Left lobe of liver (tissue), 2 donors: ENCODE measurements at regions not wholly inside any gene's neighbourhood (a gene's known extent, or its start where the extent isn't known, plus 50 kb on each side); places are given as distances from the start of the nearest gene placed in this dataset.

ENCODE experiments used
- ATAC-seq: fragments of 200-7000 bp; cut with Tn5 transposase; one replicate; pipeline ENCODE4 v1.9.1; 2020; ENCODE audit warnings: mild to moderate bottlenecking, moderate library complexity
- DNase-seq: peaks from one replicate; pipeline ENCODE4 v3.0.0-alpha.2; 2020; ENCODE audit warnings: low spot score
- donor health status: DM: no; HTN: no; CAD: no; lungs with moderate emphysema.
- donor health status: DM: no; HTN: yes; CAD: no.

DNA sequence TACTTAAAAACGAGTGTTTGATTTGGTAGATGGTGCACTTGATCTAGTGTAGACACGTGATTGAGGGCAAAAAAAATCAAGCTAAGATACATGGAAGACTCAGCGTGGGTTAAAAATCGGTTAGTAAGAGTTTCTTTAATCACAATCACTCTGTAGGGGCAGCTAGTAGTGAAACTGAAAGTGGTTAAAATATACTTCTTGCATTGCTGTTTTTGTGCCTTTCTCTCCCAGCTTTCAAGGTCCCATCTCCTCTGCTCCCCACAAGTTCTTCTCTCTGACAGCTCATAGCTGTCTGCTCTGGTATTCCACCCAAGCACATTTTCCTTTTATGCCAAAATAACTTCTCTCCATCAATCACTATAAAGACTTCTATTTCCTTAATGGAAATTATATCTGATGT lies 1089.7 kb downstream of the EFNB2 start:
- no peak for ATAC-seq
- DNase-seq, result no peak

DNA sequence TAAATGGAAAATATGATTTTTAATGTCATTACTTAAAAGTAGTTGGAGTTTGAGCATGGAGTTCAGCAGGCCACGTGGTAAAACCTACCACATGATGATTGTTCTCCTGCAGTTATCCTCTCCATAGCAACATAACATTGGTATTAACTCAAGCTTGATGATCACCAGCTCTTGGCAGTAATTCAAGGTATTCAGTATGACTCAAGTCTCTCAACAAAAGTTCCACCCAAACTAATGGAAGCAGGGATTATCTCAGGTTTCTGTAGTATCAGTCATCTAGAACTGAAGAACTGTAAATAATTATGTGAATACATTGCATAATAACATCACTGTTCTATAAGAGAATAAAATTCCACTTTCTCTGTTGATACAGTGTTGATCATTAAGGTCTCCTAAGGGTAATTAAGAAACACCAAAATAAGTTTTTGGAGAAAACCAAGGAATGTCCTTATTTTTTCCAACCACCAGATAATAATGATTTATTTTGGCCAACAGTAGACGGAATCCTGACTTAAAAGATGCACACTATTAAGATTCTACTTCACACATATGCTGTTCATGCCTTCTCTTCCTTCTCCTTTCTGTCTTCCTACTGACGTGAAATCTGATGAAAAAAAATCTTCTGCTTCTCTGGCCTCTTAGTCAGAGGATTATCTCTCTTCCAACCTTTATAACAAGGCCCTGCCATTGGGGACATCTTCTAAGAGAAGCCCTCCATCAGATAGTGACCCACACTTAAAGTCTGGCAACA lies 1092.3 kb downstream of the EFNB2 start:
- DNase-seq (no peak), ATAC-seq (no peak)

DNA sequence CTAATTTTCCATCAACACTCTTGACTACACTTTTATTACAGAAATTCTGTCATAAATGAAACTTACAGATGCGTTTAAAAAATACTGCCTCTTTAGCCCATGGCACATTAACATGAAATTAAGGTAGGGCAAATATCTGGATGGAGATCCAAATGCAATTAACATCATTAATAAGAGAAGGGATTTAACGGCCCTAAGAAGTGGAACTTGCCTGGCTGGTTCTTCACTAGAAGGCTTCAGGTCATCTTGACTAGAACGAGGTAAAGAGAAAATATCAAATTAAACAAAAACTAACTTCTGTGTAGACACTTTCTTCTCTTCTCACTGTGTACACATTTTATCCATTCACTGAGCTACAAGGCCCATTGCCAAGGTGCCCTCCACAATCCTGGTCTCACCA lies 1093.4 kb downstream of the EFNB2 start:
- ATAC-seq, result no peak
- no peak for DNase-seq

DNA sequence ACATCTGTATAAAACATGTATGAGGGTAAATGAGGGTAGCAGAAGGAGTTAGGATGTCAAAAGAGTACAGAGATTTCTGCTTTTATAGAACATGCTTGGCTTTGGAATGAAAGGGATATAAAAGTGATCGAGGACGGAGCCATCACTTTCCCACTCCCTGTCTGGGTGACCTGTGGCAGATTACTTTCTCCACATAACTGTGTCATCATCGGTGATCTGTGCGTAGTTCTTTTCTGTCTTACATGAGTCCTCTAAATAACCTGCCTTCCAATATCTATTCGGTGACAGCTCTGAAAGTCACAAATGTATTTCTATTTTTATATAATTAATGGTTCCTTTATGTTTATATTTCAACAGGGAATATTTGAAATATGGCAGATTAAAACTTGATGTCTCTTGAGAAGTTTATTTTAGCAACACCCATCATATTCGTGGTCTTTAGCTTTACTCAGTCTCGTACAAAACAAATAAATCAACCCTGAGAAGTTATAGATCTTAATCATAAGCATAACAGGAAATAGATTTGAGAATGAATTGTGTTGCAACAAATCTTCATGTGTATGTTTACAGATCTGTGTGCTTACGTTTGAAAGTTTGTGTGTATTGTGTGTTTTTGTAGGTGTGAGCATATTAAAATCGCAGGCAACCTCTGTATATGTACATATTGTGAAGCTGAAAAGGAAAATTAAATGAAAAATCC lies 1094.3 kb downstream of the EFNB2 start:
- no peak for ATAC-seq

DNA sequence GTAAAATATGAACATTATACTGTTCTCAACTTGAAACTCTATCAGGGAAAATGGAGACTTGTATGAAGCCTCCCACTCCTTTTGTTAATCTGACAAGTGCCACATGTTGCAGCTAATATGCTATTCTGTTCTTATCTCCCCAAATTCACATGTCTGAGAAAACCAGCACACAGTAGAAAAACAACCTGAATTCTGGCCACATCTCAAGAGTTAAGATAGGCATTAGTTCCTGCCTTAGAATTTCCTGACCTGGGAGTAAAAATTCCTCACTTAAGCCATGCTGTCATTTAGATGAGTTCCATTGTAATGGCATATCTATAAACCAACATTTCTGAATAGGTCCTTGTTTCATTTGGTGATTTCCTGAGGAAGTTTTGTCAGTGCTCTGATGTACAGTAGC lies 1098.5 kb downstream of the EFNB2 start:
- ATAC-seq, result no peak
- DNase-seq, result no peak

More for the DNA sequence above, 1094.3 kb downstream of the EFNB2 start:
- DNase-seq, result no peak

DNA sequence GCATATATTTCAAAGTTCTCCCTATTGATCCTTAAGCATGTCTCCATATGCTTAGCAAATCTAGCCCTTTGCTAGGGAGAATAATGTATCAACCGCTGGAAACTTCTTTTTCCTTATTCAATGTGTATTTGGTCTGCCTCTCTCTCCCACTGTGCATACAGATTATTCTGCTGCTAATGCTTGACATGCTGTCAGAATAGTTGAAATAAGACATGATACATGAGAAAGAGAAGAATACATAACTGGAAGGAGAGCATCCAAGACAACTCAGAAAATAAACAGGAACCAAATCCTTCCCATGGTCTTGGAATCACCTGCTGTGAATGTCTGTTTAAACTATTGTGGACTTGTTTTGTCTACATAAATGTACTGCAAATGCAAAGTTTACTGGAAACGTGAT lies 1103.0 kb downstream of the EFNB2 start:
- DNase-seq (no peak), ATAC-seq (no peak)

DNA sequence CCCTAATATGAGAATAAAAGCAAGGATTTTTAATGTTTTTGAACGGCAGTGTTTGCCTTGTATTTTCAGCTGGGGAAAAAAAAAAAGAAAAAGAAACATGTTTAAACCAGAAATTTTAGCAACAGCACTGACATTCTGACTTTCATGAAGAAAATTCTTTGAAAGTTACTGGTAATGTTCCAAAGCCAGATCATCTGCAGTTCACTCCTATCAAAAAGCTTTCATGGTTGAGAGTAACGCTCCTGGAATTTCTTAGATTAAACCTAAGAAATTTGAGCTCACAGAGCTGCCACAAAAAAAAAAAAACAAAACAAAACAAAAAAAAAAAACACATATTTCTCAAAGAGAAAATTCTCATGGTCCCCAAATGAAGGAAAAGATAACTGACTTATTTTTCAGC lies 1106.7 kb downstream of the EFNB2 start:
- ATAC-seq (no peak), DNase-seq (no peak)

DNA sequence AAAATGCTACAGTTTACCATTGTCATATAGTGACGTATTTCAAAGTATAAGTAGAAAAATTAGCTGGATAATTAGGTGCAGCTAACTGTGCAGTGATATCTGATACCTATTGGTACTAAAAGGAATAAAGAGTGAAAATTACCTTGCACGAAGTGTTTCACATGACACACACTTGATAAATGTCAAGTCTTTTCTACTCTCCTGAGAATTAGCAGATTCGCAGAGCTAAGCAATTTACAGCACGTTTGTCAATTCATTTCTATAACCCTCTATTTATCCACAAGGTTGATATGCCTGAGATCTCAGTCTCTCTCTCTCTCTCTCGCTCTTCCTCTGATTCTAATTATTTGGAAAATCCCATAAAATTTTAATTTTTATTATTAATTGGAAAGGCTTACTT lies 1109.0 kb downstream of the EFNB2 start:
- ATAC-seq, result no peak
- no peak for DNase-seq

DNA sequence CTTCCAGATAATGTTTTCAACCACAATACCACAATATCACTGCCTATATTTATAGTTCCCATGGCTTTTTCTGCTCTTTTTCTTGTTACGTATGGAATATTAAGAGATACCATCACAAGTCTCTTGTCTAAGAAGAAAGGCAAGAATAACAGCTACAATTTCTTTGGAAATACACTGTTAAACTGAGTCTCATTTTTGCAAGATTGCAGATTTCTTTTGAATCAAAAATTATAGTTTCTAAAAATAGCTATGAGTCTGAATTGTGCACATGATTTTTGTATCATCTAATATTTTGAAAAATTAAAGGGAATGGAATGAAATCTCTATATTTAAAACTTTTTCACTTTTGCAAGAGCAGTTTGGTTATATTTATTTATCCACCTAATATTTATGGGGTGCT lies 1120.8 kb downstream of the EFNB2 start:
- DNase-seq (no peak), ATAC-seq (no peak)

DNA sequence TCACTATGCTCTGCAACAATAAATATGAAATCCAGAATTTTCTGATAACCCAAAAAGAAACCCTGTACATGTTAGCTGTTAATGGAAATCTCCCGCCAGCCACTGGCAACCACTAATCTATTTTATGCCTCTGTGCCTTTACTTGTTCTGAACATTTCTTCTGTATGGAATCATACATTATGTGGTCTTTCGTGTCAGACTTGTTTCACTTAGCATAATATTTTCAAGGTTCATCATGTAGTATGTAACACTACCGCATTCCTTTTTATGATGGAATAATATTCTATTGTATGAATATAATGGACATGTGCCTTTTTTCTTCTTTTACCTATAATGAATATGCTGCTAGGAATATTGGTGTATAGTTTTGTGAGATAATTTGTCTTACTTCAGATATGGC lies 1123.3 kb downstream of the EFNB2 start:
- ATAC-seq (no peak), DNase-seq (no peak)

DNA sequence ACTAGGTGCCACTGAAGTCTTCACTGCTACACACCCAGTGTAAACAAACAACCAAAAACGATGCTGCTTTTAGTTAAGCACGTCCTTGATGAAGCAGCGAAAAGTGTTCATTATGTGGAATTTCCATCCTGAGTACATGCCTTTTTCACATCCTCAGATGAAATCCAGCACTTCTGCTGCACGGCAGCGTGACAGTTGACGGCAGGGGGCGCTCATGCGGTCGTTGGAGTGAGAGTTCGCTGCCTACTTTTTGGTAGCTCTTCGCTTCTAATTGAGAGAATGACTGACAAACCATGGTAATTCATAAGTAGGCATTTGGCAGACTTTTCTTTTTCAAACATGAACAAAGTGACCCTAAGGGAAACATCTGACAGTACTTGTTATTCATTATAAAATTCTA lies 1124.9 kb downstream of the EFNB2 start:
- DNase-seq (peak; percentile 61), ATAC-seq (peak; percentile 76)

DNA sequence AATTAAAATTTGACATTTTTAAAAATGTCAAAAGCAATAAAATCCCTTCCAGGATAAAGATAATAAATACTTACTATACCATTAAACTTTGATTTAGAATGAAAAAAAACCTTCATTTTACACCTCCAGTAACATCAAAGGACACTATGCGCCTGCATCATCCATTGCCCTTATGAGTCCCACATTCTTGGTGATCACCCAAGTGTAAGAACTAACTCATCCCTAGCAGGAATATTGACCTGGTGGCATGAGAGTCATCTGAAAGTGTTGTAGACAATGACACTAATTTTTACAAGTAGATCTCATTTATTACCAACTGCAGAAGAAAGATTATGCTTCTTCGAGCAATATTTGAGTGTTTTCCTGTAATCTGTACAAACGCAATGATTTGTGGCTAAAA lies 1128.9 kb downstream of the EFNB2 start:
- ATAC-seq, result no peak
- no peak for DNase-seq

DNA sequence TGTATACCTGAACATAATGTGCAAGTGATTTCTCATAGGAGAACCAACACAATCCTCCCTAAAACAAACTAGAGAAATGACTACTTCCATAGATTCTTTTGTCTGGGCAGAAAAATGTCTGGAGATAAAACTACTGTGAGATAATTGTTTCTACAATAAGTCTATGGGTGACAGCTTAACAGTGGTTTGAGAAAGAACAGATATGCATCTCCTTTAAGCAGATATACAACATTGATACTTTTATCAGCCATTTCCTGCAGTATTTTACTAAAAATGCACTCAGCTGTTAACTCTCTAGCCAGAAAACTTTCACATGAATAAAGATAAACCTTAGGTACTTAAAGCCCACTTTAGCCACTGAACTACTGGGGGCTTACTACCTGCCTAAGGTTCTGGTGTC lies 1132.4 kb downstream of the EFNB2 start:
- ATAC-seq (no peak), DNase-seq (no peak)

DNA sequence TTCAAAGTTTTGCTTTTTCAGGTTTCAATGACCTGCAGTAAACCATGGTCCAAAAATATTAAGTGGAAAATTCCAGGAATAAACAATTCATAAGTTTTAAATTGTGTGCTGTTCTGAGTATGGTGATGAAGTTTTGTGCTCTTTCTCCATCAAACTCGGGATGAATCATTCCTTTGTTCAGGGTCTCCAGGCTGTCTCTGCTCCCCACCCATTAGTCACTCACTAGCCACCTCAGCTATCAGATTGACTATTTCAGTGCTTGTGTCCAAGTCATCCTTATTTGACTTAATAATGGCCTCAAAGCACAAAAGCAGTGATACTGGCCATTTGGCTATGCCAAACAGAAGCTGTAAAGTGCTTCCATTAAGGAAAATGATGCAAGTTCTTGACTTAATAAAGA lies 1140.4 kb downstream of the EFNB2 start:
- no peak for ATAC-seq
- DNase-seq, result no peak

DNA sequence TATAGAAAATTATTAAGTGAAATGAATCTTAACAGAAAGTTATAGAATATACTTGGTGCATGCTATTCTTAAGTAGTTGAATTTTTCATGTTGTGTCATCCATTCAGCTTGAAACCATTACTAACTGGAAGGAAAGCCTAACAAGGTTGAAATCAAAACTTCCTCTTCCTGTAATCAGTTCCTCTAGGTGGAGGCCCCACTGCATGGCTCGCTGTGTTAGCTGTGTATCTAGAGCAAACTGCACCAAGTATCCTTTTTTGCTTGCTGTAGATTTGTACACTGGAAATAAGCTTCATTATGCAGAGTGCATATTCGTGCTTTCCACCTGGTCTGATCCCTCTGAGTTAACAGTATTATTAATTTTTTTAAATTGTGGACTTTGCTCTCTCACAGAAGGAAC lies 1146.1 kb downstream of the EFNB2 start:
- ATAC-seq, result no peak
- DNase-seq, result no peak

DNA sequence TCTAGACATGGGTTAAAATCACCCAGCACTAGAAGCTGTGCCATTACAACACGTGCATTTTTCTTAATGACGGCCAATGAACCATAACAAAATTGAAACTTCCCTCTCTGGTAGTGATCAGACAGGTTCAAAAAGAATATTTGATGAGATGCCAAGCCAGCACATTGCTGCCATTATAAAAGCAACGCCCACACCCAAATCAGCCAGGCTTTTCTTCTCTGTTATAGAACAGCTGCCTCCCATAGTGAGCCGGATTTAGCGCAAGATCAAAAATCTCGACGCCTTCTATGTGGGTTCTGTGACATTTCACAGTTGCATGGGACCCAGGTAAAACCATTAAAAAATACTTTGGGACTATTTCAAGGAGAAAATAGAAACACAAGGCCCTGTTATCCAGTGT lies 1158.0 kb downstream of the EFNB2 start:
- no peak for ATAC-seq

DNA sequence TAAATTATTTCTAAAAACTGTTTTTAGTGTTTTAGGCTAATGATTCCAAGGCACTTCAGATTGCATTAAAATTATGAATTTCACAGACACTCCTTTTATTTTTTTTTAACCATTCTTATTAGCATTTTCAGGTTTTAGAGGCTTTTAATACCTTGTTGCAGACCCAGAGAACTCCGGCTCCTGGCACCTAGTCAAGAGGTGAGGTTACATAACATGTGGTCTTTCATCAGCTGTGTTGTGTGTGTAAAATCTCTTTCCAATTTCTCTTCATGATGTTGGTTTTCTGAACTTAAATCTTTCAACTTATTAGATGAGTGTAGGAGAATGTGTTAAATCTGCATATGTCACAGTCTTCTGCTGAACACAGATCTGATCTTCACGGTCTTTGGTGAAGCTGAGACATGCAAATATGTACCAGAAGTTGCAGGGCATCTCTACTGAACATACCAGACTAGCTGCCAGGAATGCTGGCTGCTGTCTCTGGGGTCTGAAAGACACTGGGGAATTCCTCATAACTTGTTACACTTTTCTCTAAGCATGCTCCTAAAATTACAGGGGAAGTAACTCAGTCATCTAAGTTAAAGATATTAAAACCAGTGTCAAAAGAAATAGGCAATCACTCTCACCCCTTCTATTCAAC lies 1165.3 kb downstream of the EFNB2 start:
- ATAC-seq (no peak), DNase-seq (no peak)

More for the DNA sequence above, 1158.0 kb downstream of the EFNB2 start:
- no peak for DNase-seq

DNA sequence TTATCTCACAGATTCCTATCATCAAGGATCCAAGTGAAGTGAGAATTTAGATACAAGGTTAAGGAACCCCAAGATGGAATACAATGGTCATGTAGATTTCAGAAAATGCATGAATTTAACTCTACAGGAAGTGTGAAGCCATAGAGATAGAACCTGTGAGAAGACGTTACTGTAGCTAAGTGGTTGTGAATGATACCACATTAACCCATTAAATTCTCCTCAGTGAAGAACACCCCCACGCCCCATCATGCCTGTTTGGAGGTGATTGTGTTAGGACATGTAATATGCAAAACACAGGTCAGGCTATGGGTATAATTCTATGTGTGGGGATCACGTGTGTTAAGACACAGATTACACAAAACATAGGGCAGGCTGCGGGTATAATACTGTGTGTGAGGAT lies 1166.7 kb downstream of the EFNB2 start:
- DNase-seq (no peak), ATAC-seq (no peak)

DNA sequence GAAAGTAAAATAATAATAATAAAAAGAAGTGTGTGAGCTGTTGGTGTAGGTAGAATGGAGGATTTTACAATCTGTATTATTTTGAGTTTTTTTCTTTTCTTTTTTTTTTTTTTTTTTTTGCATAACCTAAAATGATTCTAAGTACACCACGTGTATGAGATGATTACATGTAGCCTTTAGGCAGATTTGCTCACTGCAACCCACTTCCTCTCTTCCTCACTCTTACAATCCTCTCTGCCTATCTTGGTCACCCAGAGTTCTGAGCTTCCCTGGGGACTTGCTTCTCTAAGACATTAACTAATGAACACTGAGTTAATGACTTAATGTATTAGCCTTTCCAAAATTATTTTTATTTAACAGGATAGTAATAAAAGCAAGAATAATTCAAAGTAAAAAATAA lies 1169.6 kb downstream of the EFNB2 start:
- ATAC-seq, result no peak
- no peak for DNase-seq

DNA sequence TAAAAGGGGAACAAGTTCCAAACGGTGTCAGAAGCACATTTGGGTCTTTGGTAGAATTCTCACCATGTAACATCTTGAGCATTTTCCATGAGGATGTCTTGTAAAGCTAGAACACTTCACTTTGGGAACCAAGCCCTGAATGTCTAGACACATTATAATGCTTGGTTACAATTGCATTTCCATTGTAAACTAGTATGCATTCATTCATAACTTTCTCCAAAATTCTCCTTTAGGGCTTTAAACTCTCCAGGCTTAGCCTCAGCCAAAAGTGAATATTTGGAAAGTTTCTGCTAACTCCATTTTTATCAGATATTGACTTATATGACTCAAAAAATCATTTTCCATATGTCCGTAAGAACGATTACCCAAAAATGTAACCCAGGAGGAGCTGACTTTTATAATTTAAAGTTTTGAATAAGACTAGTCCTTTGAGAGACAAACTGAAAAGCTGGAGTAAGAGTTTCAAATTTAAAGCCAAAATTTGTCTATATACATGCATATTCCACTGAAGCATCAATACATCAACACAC lies 1170.4 kb downstream of the EFNB2 start:
- DNase-seq (no peak), ATAC-seq (no peak)

DNA sequence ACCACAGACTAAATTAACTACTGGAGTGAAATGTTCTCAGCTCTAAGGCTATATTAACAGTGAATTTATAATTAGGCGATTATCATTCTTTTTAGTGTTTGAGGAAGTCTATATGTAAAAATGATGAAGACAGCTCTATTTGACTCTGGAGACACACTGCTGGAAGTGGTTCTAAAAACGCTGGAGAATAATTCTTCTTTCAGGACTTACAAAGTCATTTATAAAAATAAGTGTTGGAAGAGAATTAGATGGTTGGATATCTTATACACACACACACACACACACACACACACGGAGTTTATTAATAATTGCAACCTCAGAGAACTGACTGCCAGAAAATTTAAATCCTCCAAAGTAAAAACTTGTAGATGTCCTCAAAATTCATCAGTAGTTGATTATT lies 1171.3 kb downstream of the EFNB2 start:
- no peak for ATAC-seq
- DNase-seq, result no peak
